Endothelial cell of umbilical vein (primary cell): ENCODE measurements at regions not wholly inside any gene's neighbourhood (a gene's known extent, or its start where the extent isn't known, plus 50 kb on each side); places are given as distances from the start of the nearest gene placed in this dataset.

ENCODE experiments used
- BruUV-seq: library from RNA; stranded (reverse); fragments of 400-500 nt; replicated peaks from 2 replicates; lab custom pipeline; 2021; lab: Mats Ljungman, UMichigan
- CTCF ChIA-PET: fragments of 300-600, 350-600 bp; sonication (Branson Sonifier 250); formaldehyde crosslinking; loops from one replicate; lab custom pipeline; 2021; ENCODE audit warnings: antibody characterized with exemption, inconsistent platforms; lab: Charles Lee
- POLR2A ChIA-PET: fragments of 300-600, 350-600 bp; sonication (Branson Sonifier 250); formaldehyde crosslinking; loops from one replicate; lab custom pipeline; 2021; ENCODE audit warnings: antibody characterized with exemption, inconsistent platforms; lab: Charles Lee
- DNase-seq: peaks from one replicate; pipeline ENCODE4 v3.0.0-alpha.2; 2011; ENCODE audit warnings: low read depth, low spot score
- FAIRE-seq: peaks from 2 replicates; lab custom pipeline; 2011; peaks lifted over from hg19 to GRCh38; lab: Jason Lieb, UNC
- H2AFZ ChIP-seq: 2 replicates; pipeline ENCODE4 v1.6.0; 2012; ENCODE audit warnings: low read depth, low read length, control low read depth, inconsistent platforms
- H3K27ac ChIP-seq: 2 replicates; pipeline ENCODE4 v1.5.1; 2011; ENCODE audit warnings: low read depth, mild to moderate bottlenecking, control low read depth, low read length, moderate library complexity; ENCODE audit not compliant: insufficient read depth
- H3K27me3 ChIP-seq, 2 experiments: 2 replicates each; pipeline versions ENCODE4 v1.6.0 to v1.6.1; 2011; ENCODE audit warnings: low read length in 2 of 2, mixed read lengths in 1 of 2; ENCODE audit not compliant: control insufficient read depth in 2 of 2, insufficient read depth in 2 of 2
- H3K36me3 ChIP-seq, 2 experiments: 2 replicates in 1 of 2; 3 replicates in 1 of 2; pipeline ENCODE4 v1.5.1; 2011; ENCODE audit warnings: low read length in 2 of 2, mild to moderate bottlenecking in 1 of 2, moderate library complexity in 1 of 2; ENCODE audit not compliant: control insufficient read depth in 2 of 2, insufficient read depth in 2 of 2; ENCODE audit errors: extremely low read depth in 1 of 2
- H3K4me1 ChIP-seq: 3 replicates; pipeline ENCODE4 v1.5.1; 2011; ENCODE audit warnings: mild to moderate bottlenecking, low read length; ENCODE audit not compliant: control insufficient read depth, insufficient read depth; ENCODE audit errors: extremely low read depth
- H3K4me2 ChIP-seq: 2 replicates; pipeline ENCODE4 v1.6.1; 2011; ENCODE audit warnings: low read length, control low read depth, mixed read lengths; ENCODE audit not compliant: insufficient read depth
- H3K4me3 ChIP-seq, 3 experiments: fragments of 200-600 bp in 1 of 3; sonication (generic), shearing (Covaris generic) in 1 of 3; replicated peaks in 1 of 3; 2 replicates each; pipeline ENCODE4 v1.5.1; 2011 to 2016; ENCODE audit warnings: control low read depth in 3 of 3, low read length in 3 of 3, mild to moderate bottlenecking in 2 of 3, inconsistent platforms in 1 of 3, low read depth in 1 of 3, moderate library complexity in 1 of 3; ENCODE audit not compliant: insufficient read depth in 1 of 3
- H3K79me2 ChIP-seq: 2 replicates; pipeline ENCODE4 v1.6.0; 2012; ENCODE audit warnings: low read length, inconsistent platforms; ENCODE audit not compliant: control insufficient read depth, insufficient read depth
- H3K9ac ChIP-seq: replicated peaks from 2 replicates; pipeline ENCODE3; 2011; ENCODE audit warnings: low read length, control low read depth; ENCODE audit not compliant: insufficient read depth; ENCODE audit errors: extremely low read depth
- H3K9me1 ChIP-seq: replicated peaks from 3 replicates; pipeline ENCODE4 v1.6.0; 2011; ENCODE audit warnings: mild to moderate bottlenecking, low read length; ENCODE audit not compliant: control insufficient read depth, insufficient read depth; ENCODE audit errors: extremely low read depth
- H3K9me3 ChIP-seq: replicated peaks from 2 replicates; pipeline ENCODE4 v1.5.1; 2012; ENCODE audit warnings: low read length, inconsistent platforms; ENCODE audit not compliant: control insufficient read depth, insufficient read depth
- H4K20me1 ChIP-seq: replicated peaks from 2 replicates; pipeline ENCODE3; 2011; ENCODE audit warnings: mild to moderate bottlenecking, low read length; ENCODE audit not compliant: control insufficient read depth, insufficient read depth; ENCODE audit errors: extremely low read depth
- CTCF ChIP-seq, 2 donors: IDR thresholded peaks; 1 replicate in 1 of 2; 2 replicates in 1 of 2; pipeline ENCODE4 v1.5.1; 2011; ENCODE audit warnings: low read length in 2 of 2, mild to moderate bottlenecking in 2 of 2, moderate library complexity in 2 of 2, control low read depth in 1 of 2, inconsistent platforms in 1 of 2, low read depth in 1 of 2; ENCODE audit not compliant: insufficient read depth in 1 of 2; ENCODE audit errors: extremely low read depth in 1 of 2
- EZH2 ChIP-seq: IDR thresholded peaks from 2 replicates; pipeline ENCODE4 v1.6.1; 2012; ENCODE audit warnings: borderline replicate concordance, low read depth, mild to moderate bottlenecking, moderate library complexity, low read length, inconsistent platforms; ENCODE audit not compliant: severe bottlenecking
- FOS ChIP-seq: IDR thresholded peaks from 2 replicates; pipeline ENCODE4 v1.6.1; 2011; ENCODE audit warnings: mild to moderate bottlenecking, low read length, moderate library complexity, borderline replicate concordance; ENCODE audit not compliant: insufficient read depth
- GATA2 ChIP-seq: IDR thresholded peaks from 2 replicates; pipeline ENCODE4 v1.7.0; 2011; ENCODE audit warnings: low read depth, mild to moderate bottlenecking, moderate library complexity, mixed read lengths, low read length; ENCODE audit not compliant: insufficient read length, insufficient read depth
- JUN ChIP-seq: IDR thresholded peaks from 2 replicates; pipeline ENCODE4 v1.6.1; 2011; ENCODE audit warnings: borderline replicate concordance, low read depth; ENCODE audit not compliant: insufficient read length, insufficient read depth
- MYC ChIP-seq: IDR thresholded peaks from one replicate; pipeline ENCODE4 v1.6.1; 2011; ENCODE audit warnings: mild to moderate bottlenecking, low read depth, low read length
- POLR2A ChIP-seq: IDR thresholded peaks from 2 replicates; pipeline ENCODE4 v1.6.1; 2012; ENCODE audit warnings: low read depth, mild to moderate bottlenecking, control low read depth, low read length
- POLR2AphosphoS5 ChIP-seq: IDR thresholded peaks from 2 replicates; pipeline ENCODE4 v1.6.1; 2012; ENCODE audit warnings: low read depth, mild to moderate bottlenecking, control low read depth, low read length, moderate library complexity; ENCODE audit not compliant: insufficient read depth
- dilution Hi-C: fragments of 300-500 bp; cut with MboI; formaldehyde crosslinking; loops from one replicate; pipeline ENCODE4 v1.15.0; 2019; ENCODE audit warnings: low sequenced_read_pairs; ENCODE audit not compliant: extremely low pct_ligation_motif_present
- intact Hi-C: fragments of 100-400 bp; cut with micrococcal nuclease; formaldehyde crosslinking; loops from one replicate; pipeline ENCODE4 v1.10.0; 2022
- TF ChIP-seq, protein P1 (sequence below): IDR thresholded peaks from 2 replicates; pipeline ENCODE4 v1.6.1; 2011; ENCODE audit not compliant: insufficient read depth, insufficient read length

DNA sequence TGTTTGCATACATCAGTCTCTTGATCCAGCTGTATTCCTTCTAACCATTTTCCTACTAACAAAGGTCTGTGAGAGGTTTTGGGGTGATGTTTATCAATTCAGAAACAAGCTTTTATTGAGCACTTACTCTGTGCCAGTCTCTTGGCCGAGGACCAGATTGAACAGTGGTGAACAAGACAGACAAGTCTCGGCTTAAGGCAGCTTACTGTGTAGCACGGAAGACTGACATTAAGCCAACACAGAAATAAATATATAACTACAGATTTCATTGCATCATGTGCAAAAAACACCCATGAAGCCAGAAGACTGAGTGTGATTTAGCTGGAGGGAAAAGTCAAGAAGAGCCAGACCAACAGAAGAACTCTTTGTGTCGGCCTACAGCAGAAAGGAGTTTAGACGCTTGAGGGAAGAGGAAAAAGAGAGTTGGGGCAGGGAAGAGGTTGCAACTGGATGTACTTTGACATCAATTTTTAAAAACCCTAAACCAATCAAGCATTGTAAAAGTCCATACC lies 549.6 kb upstream of the CITED2 start:
- intact Hi-C loops (no loop called here), dilution Hi-C loops (no loop called here)
- H3K4me3 ChIP-seq, result no peak overlapping the region
- H3K9me3 ChIP-seq, result no peaks in the 10 kb centered on the region
- H3K4me1 ChIP-seq, result no peaks in the 10 kb centered on the region
- POLR2A ChIA-PET, result no interaction called here
- no peaks in the 10 kb centered on the region for H4K20me1 ChIP-seq
- BruUV-seq, result no TSS peak
- H3K36me3 ChIP-seq, result no peaks in the 10 kb centered on the region
- no peak overlapping the region for H2AFZ ChIP-seq
- H3K79me2 ChIP-seq, result no peaks in the 10 kb centered on the region
- no peak overlapping the region for H3K4me2 ChIP-seq
- FAIRE-seq (peak; percentile 12), DNase-seq (no peak)
- no peaks in the 10 kb centered on the region for H3K9me1 ChIP-seq
- TF ChIP-seq MYC, result no peak
- no peak for TF ChIP-seq GATA2
- TF ChIP-seq POLR2A, result no peak
- TF ChIP-seq JUN, result no peak
- TF ChIP-seq, protein P1, sequence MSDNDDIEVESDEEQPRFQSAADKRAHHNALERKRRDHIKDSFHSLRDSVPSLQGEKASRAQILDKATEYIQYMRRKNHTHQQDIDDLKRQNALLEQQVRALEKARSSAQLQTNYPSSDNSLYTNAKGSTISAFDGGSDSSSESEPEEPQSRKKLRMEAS, result no peak
- TF ChIP-seq EZH2, result no peak
- no peak for TF ChIP-seq CTCF (IDR thresholded peaks at IDR 0.05; ENCODE audit: extremely low read depth in 1 of 2, insufficient read depth in 1 of 2, low read depth in 1 of 2, low read length in 2 of 2)
- no peak for TF ChIP-seq FOS
- no peak for TF ChIP-seq POLR2AphosphoS5
- H3K9ac ChIP-seq, result no peak overlapping the region
- H3K27me3 ChIP-seq, result no peaks in the 10 kb centered on the region
- CTCF ChIA-PET, result interaction anchor here (1.3 kb wide), 1 partner anchor 555 kb away, joined by 3 read pairs; no protein-coding TSS in a partner anchor
- H3K27ac ChIP-seq, result no peak overlapping the region
